Upper lobe of left lung (tissue), 4 donors: ENCODE measurements at regions not wholly inside any gene's neighbourhood (a gene's known extent, or its start where the extent isn't known, plus 50 kb on each side); places are given as distances from the start of the nearest gene placed in this dataset.

Experiments used
- CTCF ChIP-seq, 6 experiments: fragments of 450-650 bp in 4 of 6; fragments of 200-600 bp in 2 of 6; sonication (generic) in 2 of 6; IDR thresholded peaks; one replicate each; pipeline ENCODE4 v1.5.1; 2016 to 2019; ENCODE audit warnings: antibody characterized with exemption in 6 of 6
- EP300 ChIP-seq, 4 donors: sonication (generic); formaldehyde crosslinking; IDR thresholded peaks; one replicate each; pipeline ENCODE4 v1.5.1; 2017; ENCODE audit warnings: antibody characterized with exemption in 4 of 4, control low read depth in 2 of 4
- POLR2A ChIP-seq, 4 donors: fragments of 450-650 bp; IDR thresholded peaks; one replicate each; pipeline ENCODE4 v1.5.1; 2016 to 2017; ENCODE audit warnings: antibody characterized with exemption in 4 of 4, mild to moderate bottlenecking in 2 of 4
- POLR2AphosphoS5 ChIP-seq, 2 donors: sonication (generic); formaldehyde crosslinking; IDR thresholded peaks; one replicate each; pipeline ENCODE4 v1.5.1; 2017; ENCODE audit warnings: antibody characterized with exemption in 2 of 2

DNA sequence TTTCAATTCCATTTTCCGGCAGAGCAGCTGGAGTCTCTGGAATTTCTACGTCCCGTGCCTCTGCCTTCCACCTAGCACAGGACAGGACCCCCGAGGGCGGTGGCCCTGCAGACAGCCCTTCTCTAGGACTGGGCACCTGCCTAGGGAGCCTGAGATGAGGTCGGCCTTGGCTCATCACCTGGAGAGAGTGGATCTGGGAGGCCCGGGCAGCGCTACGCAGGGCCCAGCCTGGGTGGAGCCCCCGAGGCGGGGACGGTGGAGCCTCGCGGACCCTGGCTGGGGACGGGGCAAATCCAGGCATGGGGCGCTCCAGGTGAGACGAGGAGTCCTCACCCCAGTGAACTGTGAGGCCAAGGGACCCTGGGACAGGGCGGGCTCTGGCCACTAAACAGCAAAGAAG, 114.5 kb downstream of the MTRR start:
- no peak for TF ChIP-seq CTCF (IDR thresholded peaks at IDR 0.05)
- no peak for TF ChIP-seq POLR2AphosphoS5 (IDR thresholded peaks at IDR 0.05)
- no peak for TF ChIP-seq POLR2A (IDR thresholded peaks at IDR 0.05)
- no peak for TF ChIP-seq EP300 (IDR thresholded peaks at IDR 0.05)
